Spleen (tissue), 11 donors: ENCODE measurements at regions not wholly inside any gene's neighbourhood (a gene's known extent, or its start where the extent isn't known, plus 50 kb on each side); places are given as distances from the start of the nearest gene placed in this dataset.
"Not testable (repeated sequence)": the region's sequence is repeated elsewhere in the genome, so short reads cannot be mapped to it uniquely, and the experiment has no call there.

Experiments used
- DNase-seq: peaks from one replicate; pipeline ENCODE4 v3.0.0-alpha.2; 2020
- H3K27ac ChIP-seq, 8 donors: fragments of 200-600 bp; sonication (generic) in 7 of 8; 1 replicate in 4 of 8; 2 replicates in 4 of 8; pipeline versions ENCODE4 v1.5.0 to v1.8.0; 2016 to 2021; ENCODE audit warnings: inconsistent platforms in 4 of 8, mild to moderate bottlenecking in 4 of 8, moderate library complexity in 1 of 8
- H3K27me3 ChIP-seq, 7 donors: fragments of 200-600 bp; sonication (generic) in 6 of 7; replicated peaks in 1 of 7; 1 replicate in 4 of 7; 2 replicates in 3 of 7; pipeline versions ENCODE4 v1.5.0 to v1.8.0; 2016 to 2021; ENCODE audit warnings: inconsistent platforms in 3 of 7, mild to moderate bottlenecking in 1 of 7
- H3K36me3 ChIP-seq, 6 donors: fragments of 200-600 bp; sonication (generic) in 5 of 6; 1 replicate in 4 of 6; 2 replicates in 2 of 6; pipeline versions ENCODE4 v1.5.0 to v1.8.0; 2016 to 2021; ENCODE audit warnings: inconsistent platforms in 2 of 6
- H3K4me1 ChIP-seq, 6 donors: fragments of 200-600 bp; sonication (generic) in 5 of 6; 1 replicate in 3 of 6; 2 replicates in 3 of 6; pipeline versions ENCODE4 v1.5.0 to v1.8.0; 2016 to 2021; ENCODE audit warnings: inconsistent platforms in 3 of 6
- H3K4me3 ChIP-seq, 8 donors: fragments of 200-600 bp; sonication (generic) in 7 of 8; 1 replicate in 4 of 8; 2 replicates in 4 of 8; pipeline versions ENCODE4 v1.5.0 to v1.8.0; 2016 to 2021; ENCODE audit warnings: inconsistent platforms in 4 of 8, mild to moderate bottlenecking in 4 of 8, moderate library complexity in 2 of 8
- H3K9me3 ChIP-seq, 8 donors: fragments of 200-600 bp; sonication (generic) in 7 of 8; 1 replicate in 4 of 8; 2 replicates in 4 of 8; pipeline versions ENCODE4 v1.5.0 to v1.8.0; 2016 to 2021; ENCODE audit warnings: inconsistent platforms in 4 of 8
- POLR2A ChIP-seq, 3 donors: fragments of 450-650 bp; IDR thresholded peaks; one replicate each; pipeline ENCODE4 v1.5.1; 2017; ENCODE audit warnings: antibody characterized with exemption in 3 of 3, mild to moderate bottlenecking in 1 of 3
- POLR2AphosphoS5 ChIP-seq, 3 donors: sonication (generic); formaldehyde crosslinking; IDR thresholded peaks; one replicate each; pipeline ENCODE4 v1.5.1; 2017; ENCODE audit warnings: antibody characterized with exemption in 3 of 3
- WGBS, 5 donors: extraction: QIAGEN DNeasy Blood & Tissue Kit in 3 of 5; methylation state at CpG; one replicate each; pipeline versions ENCODE4 v1.1.5 to v1.1.7; 2013 to 2018; 5-methylcytosine and 5-hydroxymethylcytosine counted together
- intact Hi-C: fragments of 100-400 bp; cut with DNase I; formaldehyde crosslinking; loops from one replicate; pipeline ENCODE4 v1.15.0; 2023; ENCODE audit warnings: low total_unique reads
- TF ChIP-seq, protein P1 (sequence below), 11 experiments: fragments of 200-600 bp in 7 of 11; fragments of 450-650 bp in 4 of 11; sonication (generic) in 4 of 11; IDR thresholded peaks in 8 of 11; conservative IDR thresholded peaks in 3 of 11; 1 replicate in 7 of 11; 2 replicates in 4 of 11; pipeline versions ENCODE4 v1.4.0 to v1.8.0; 2016 to 2021; ENCODE audit warnings: antibody characterized with exemption in 11 of 11, inconsistent platforms in 4 of 11, mild to moderate bottlenecking in 1 of 11
- donor health status: healthy with polysubstance abuse.
- donor health status: DM: no; HTN: no; CAD: no; lungs with moderate emphysema.
- donor health status: DM: no; HTN: no; CAD: no.
- donor health status: Bipolar disorder and iron deficiency.
- donor health status: healthy.
- donor health status: DM: no; HTN: no; CAD: no.
- donor health status: DM: yes; HTN: yes; CAD: no.

DNA sequence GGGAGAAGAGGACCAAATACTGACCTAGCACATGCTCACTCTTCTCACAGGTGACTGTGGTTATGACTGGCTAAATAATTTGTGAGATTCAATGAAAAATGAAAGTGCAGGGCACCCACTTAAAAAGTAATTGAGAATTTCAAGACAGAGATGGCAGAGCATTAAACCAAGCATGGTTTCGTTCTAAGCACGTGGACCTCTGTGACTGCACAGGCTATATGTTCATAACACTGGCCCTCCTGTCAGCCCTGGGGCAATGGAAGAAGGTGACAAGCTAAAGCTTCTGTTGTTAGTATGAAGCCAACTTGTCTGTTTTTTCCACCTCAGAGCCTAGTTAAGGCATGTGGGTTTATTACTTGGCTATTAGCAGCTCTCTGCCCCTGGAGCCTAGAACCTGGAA, 130.9 kb downstream of the FASLG start:
- WGBS, 5 donors = 89 to 91% (median 90%) methylated on average over 2 of the region's 2 CpGs
- intact Hi-C loops = no loop called here
- no peaks in the 10 kb centered on the region for H3K4me1 ChIP-seq
- no peaks in the 10 kb centered on the region for H3K9me3 ChIP-seq
- no peaks in the 10 kb centered on the region for H3K36me3 ChIP-seq
- H3K4me3 ChIP-seq = no peak overlapping the region
- DNase-seq = no peak
- TF ChIP-seq POLR2AphosphoS5 (IDR thresholded peaks at IDR 0.05) (no peak), POLR2A (IDR thresholded peaks at IDR 0.05) (no peak)
- TF ChIP-seq, protein P1, sequence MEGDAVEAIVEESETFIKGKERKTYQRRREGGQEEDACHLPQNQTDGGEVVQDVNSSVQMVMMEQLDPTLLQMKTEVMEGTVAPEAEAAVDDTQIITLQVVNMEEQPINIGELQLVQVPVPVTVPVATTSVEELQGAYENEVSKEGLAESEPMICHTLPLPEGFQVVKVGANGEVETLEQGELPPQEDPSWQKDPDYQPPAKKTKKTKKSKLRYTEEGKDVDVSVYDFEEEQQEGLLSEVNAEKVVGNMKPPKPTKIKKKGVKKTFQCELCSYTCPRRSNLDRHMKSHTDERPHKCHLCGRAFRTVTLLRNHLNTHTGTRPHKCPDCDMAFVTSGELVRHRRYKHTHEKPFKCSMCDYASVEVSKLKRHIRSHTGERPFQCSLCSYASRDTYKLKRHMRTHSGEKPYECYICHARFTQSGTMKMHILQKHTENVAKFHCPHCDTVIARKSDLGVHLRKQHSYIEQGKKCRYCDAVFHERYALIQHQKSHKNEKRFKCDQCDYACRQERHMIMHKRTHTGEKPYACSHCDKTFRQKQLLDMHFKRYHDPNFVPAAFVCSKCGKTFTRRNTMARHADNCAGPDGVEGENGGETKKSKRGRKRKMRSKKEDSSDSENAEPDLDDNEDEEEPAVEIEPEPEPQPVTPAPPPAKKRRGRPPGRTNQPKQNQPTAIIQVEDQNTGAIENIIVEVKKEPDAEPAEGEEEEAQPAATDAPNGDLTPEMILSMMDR (IDR thresholded peaks at IDR 0.05 in 8 of 11, conservative IDR thresholded peaks at IDR 0.05 in 3 of 11) = no peak
- no peaks in the 10 kb centered on the region for H3K27me3 ChIP-seq
- H3K27ac ChIP-seq = no peak overlapping the region

DNA sequence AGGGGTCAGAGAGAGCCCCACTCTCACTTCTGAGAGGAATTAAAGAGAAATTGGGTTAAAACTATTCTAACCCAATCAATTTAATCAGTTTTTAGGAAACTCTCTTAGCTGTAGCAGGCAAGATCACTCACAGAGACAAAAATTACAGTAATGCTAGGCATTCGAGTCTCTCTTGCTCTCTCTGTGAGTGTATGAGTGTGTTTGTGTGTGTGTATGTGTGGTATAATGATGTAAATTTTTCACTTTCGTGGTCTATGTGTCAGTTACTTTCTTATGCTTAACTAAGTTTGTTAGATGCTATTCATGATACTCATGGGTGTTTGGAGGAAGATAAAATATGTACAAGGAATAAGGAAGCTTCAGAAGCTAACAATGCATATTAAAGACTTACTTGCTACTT, 131.3 kb downstream of the FASLG start:
- Histone ChIP-seq H3K4me1 (no peaks in the 10 kb centered on the region), H3K9me3 (no peaks in the 10 kb centered on the region), H3K27ac (no peak overlapping the region), H3K36me3 (no peaks in the 10 kb centered on the region), H3K4me3 (no peak overlapping the region), H3K27me3 (no peaks in the 10 kb centered on the region)
- TF ChIP-seq POLR2A (IDR thresholded peaks at IDR 0.05) = no peak
- TF ChIP-seq, protein P1 (IDR thresholded peaks at IDR 0.05 in 8 of 11, conservative IDR thresholded peaks at IDR 0.05 in 3 of 11) = no peak
- no peak for TF ChIP-seq POLR2AphosphoS5 (IDR thresholded peaks at IDR 0.05)
- 69 to 85% (median 78%) methylated on average over 2 of the region's 2 CpGs for WGBS, 5 donors
- no peak for DNase-seq
- intact Hi-C loops = no loop called here

DNA sequence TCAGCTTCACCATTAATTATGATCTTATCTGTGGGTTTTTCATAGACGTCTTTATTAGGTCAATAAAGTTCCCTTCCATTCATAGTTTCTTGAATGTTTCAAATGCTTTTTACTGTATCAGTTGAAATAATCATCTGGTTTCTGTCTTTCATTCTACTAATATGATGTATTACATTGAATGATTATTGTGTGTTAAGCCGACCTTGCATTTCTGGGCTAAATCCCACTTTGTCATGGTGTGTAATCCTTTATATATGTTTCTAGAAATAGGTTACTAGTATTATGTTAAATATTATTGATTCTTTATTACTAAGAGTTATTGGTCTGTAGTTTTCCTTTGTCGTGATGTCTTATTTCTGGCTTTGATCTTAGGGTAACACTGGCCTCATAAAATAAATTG, 134.9 kb downstream of the FASLG start:
- TF ChIP-seq, protein P1 (IDR thresholded peaks at IDR 0.05 in 8 of 11, conservative IDR thresholded peaks at IDR 0.05 in 3 of 11) = no peak
- TF ChIP-seq POLR2A (IDR thresholded peaks at IDR 0.05) = no peak
- TF ChIP-seq POLR2AphosphoS5 (IDR thresholded peaks at IDR 0.05) = no peak
- WGBS, 5 donors = 91 to 94% (median 93%) methylated on average over 3 of the region's 3 CpGs
- no peak overlapping the region for H3K4me3 ChIP-seq
- intact Hi-C loops = no loop called here
- H3K36me3 ChIP-seq = no peaks in the 10 kb centered on the region
- H3K4me1 ChIP-seq = no peaks in the 10 kb centered on the region
- no peaks in the 10 kb centered on the region for H3K9me3 ChIP-seq
- DNase-seq = no peak
- no peak overlapping the region for H3K27ac ChIP-seq
- H3K27me3 ChIP-seq = no peaks in the 10 kb centered on the region

DNA sequence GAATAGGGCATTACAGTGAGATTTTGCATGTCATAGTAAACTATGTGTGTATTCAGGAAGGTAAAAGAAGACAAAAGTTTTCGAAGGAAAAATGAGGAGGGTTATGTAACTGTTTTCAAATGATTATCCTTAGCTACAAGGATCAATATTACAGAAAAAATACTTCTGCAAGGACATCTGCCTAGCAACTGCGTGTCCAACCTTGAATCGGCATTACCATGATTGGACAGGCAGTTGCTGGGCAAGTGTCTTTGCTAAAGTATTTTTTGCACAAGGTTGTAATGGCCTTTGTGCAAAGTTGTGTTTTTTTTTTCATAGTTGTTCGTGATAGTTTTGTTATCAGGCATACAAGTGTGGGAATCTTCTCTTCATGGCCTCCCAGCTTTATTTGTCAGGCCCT, 136.8 kb downstream of the FASLG start:
- TF ChIP-seq, protein P1 (IDR thresholded peaks at IDR 0.05 in 8 of 11, conservative IDR thresholded peaks at IDR 0.05 in 3 of 11) = no peak
- TF ChIP-seq POLR2AphosphoS5 (IDR thresholded peaks at IDR 0.05) = no peak
- TF ChIP-seq POLR2A (IDR thresholded peaks at IDR 0.05) = no peak
- Histone ChIP-seq H3K27ac (no peak overlapping the region), H3K9me3 (no peaks in the 10 kb centered on the region), H3K4me3 (no peak overlapping the region), H3K27me3 (no peaks in the 10 kb centered on the region), H3K36me3 (no peaks in the 10 kb centered on the region), H3K4me1 (no peaks in the 10 kb centered on the region)
- whole genome bisulfite sequencing, 5 donors = 86 to 98% (median 91%) methylated on average over 4 of the region's 4 CpGs
- DNase-seq = no peak
- intact Hi-C loops = no loop called here

DNA sequence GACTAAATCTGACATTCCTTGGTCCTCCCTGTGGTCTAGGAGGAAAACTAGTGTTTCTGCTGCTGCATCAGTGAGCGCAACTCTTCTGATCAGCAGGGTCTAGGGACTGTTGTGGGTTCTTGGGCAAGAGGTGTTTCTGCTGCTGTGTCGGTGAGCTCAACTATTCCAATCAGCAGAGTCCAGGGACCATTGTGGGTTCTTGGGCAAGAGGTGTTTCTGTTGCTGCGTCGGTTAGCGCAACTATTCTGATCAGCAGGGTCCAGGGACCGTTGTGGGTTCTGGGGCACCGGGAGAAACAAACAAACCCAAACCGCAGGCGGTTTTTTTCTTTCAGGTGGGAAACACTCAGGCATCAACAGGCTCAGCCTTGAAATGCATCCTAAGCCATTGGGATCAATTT, 140.9 kb downstream of the FASLG start:
- H3K27me3 ChIP-seq, DNase-seq, H3K4me3 ChIP-seq, H3K4me1 ChIP-seq, H3K36me3 ChIP-seq, H3K27ac ChIP-seq, intact Hi-C loops: not testable (repeated sequence)
- 59 to 91% (median 80%) methylated on average over 9 of the region's 9 CpGs for WGBS, 5 donors
- H3K9me3 ChIP-seq = peaks cover 0 to 13% (median 9%) of the 10 kb centered on the region in 8 donors
